ENCODE measurements at regions not wholly inside any gene's neighbourhood (a gene's known extent, or its start where the extent isn't known, plus 50 kb on each side); places are given as distances from the start of the nearest gene placed in this dataset.

GRCh38 chr1:116208136-116208535 is 96.9 kb downstream of the MAB21L3 start:
- no peak overlapping the region for H3K4me3 Mint-ChIP-seq
- no peak for ATAC-seq (replicated peaks; ENCODE audit: extremely low read depth, poor library complexity, severe bottlenecking)
- peaks cover 24% of the 10 kb centered on the region for H3K27me3 Mint-ChIP-seq
- no peaks in the 10 kb centered on the region for H3K9me3 Mint-ChIP-seq
- DNase-seq (ENCODE audit: low spot score in 2 of 2) = no peak
- H3K36me3 Mint-ChIP-seq (ENCODE audit: insufficient read depth) = no peaks in the 10 kb centered on the region
- no peak overlapping the region for H3K27ac Mint-ChIP-seq (ENCODE audit: low read depth)
- no peaks in the 10 kb centered on the region for H3K4me1 Mint-ChIP-seq

GRCh38 chr1:116211294-116211693 is 100.1 kb downstream of the MAB21L3 start:
- H3K36me3 Mint-ChIP-seq (ENCODE audit: insufficient read depth) = no peaks in the 10 kb centered on the region
- H3K4me1 Mint-ChIP-seq = no peaks in the 10 kb centered on the region
- DNase-seq (ENCODE audit: low spot score in 2 of 2) = no peak
- no peak for ATAC-seq (replicated peaks; ENCODE audit: extremely low read depth, poor library complexity, severe bottlenecking)
- no peaks in the 10 kb centered on the region for H3K9me3 Mint-ChIP-seq
- no peak overlapping the region for H3K27ac Mint-ChIP-seq (ENCODE audit: low read depth)
- H3K27me3 Mint-ChIP-seq = peaks cover 13% of the 10 kb centered on the region
- no peak overlapping the region for H3K4me3 Mint-ChIP-seq

GRCh38 chr1:116218922-116219321 is 107.7 kb downstream of the MAB21L3 start:
- peaks cover 1% of the 10 kb centered on the region for H3K36me3 Mint-ChIP-seq (ENCODE audit: insufficient read depth)
- no peak overlapping the region for H3K4me3 Mint-ChIP-seq
- H3K27me3 Mint-ChIP-seq = no peaks in the 10 kb centered on the region
- no peaks in the 10 kb centered on the region for H3K9me3 Mint-ChIP-seq
- no peaks in the 10 kb centered on the region for H3K4me1 Mint-ChIP-seq
- no peak for ATAC-seq (replicated peaks; ENCODE audit: extremely low read depth, poor library complexity, severe bottlenecking)
- no peak for DNase-seq (ENCODE audit: low spot score in 2 of 2)
- H3K27ac Mint-ChIP-seq (ENCODE audit: low read depth) = no peak overlapping the region

GRCh38 chr1:116219651-116220434 is 108.6 kb downstream of the MAB21L3 start:
- no peaks in the 10 kb centered on the region for H3K27me3 Mint-ChIP-seq
- no peak overlapping the region for H3K4me3 Mint-ChIP-seq
- no peak for ATAC-seq (replicated peaks; ENCODE audit: extremely low read depth, poor library complexity, severe bottlenecking)
- H3K9me3 Mint-ChIP-seq = no peaks in the 10 kb centered on the region
- H3K27ac Mint-ChIP-seq (ENCODE audit: low read depth) = no peak overlapping the region
- DNase-seq (ENCODE audit: low spot score in 2 of 2) = no peak
- H3K4me1 Mint-ChIP-seq = no peaks in the 10 kb centered on the region
- H3K36me3 Mint-ChIP-seq (ENCODE audit: insufficient read depth) = peaks cover 1% of the 10 kb centered on the region

GRCh38 chr1:116224111-116224510 is 112.9 kb downstream of the MAB21L3 start:
- Mint-ChIP-seq H3K27ac (ENCODE audit: low read depth) (no peak overlapping the region), H3K9me3 (no peaks in the 10 kb centered on the region), H3K36me3 (ENCODE audit: insufficient read depth) (peaks cover 1% of the 10 kb centered on the region), H3K4me1 (no peaks in the 10 kb centered on the region), H3K4me3 (no peak overlapping the region), H3K27me3 (no peaks in the 10 kb centered on the region)
- DNase-seq (ENCODE audit: low spot score in 2 of 2) (no peak), ATAC-seq (replicated peaks; ENCODE audit: extremely low read depth, poor library complexity, severe bottlenecking) (no peak)

- Mint-ChIP-seq H3K4me1 (no peaks in the 10 kb centered on the region), H3K27ac (ENCODE audit: low read depth) (no peak overlapping the region), H3K36me3 (ENCODE audit: insufficient read depth) (peaks cover 1% of the 10 kb centered on the region), H3K27me3 (no peaks in the 10 kb centered on the region), H3K9me3 (no peaks in the 10 kb centered on the region), H3K4me3 (no peak overlapping the region)
- ATAC-seq (replicated peaks; ENCODE audit: extremely low read depth, poor library complexity, severe bottlenecking) (no peak), DNase-seq (ENCODE audit: low spot score in 2 of 2) (no peak)
Observed at GRCh38 chr1:116224561-116224960, 113.4 kb downstream of the MAB21L3 start.

- no peak overlapping the region for H3K4me3 Mint-ChIP-seq
- ATAC-seq (replicated peaks; ENCODE audit: extremely low read depth, poor library complexity, severe bottlenecking) (no peak), DNase-seq (ENCODE audit: low spot score in 2 of 2) (no peak)
- no peaks in the 10 kb centered on the region for H3K36me3 Mint-ChIP-seq (ENCODE audit: insufficient read depth)
- no peaks in the 10 kb centered on the region for H3K9me3 Mint-ChIP-seq
- peaks cover 6% of the 10 kb centered on the region for H3K4me1 Mint-ChIP-seq
- no peak overlapping the region for H3K27ac Mint-ChIP-seq (ENCODE audit: low read depth)
- no peaks in the 10 kb centered on the region for H3K27me3 Mint-ChIP-seq
Observed at GRCh38 chr1:116226017-116226416, 114.8 kb downstream of the MAB21L3 start.

GRCh38 chr1:116228511-116228910 is 117.3 kb downstream of the MAB21L3 start:
- no peaks in the 10 kb centered on the region for H3K36me3 Mint-ChIP-seq (ENCODE audit: insufficient read depth)
- DNase-seq (ENCODE audit: low spot score in 2 of 2) = no peak
- no peak overlapping the region for H3K27ac Mint-ChIP-seq (ENCODE audit: low read depth)
- H3K4me1 Mint-ChIP-seq = peaks cover 13% of the 10 kb centered on the region
- no peak overlapping the region for H3K4me3 Mint-ChIP-seq
- H3K9me3 Mint-ChIP-seq = no peaks in the 10 kb centered on the region
- H3K27me3 Mint-ChIP-seq = no peaks in the 10 kb centered on the region
- ATAC-seq (replicated peaks; ENCODE audit: extremely low read depth, poor library complexity, severe bottlenecking) = no peak

GRCh38 chr1:116230712-116231111 is 119.5 kb downstream of the MAB21L3 start:
- no peak for ATAC-seq (replicated peaks; ENCODE audit: extremely low read depth, poor library complexity, severe bottlenecking)
- no peaks in the 10 kb centered on the region for H3K36me3 Mint-ChIP-seq (ENCODE audit: insufficient read depth)
- DNase-seq (ENCODE audit: low spot score in 2 of 2) = no peak
- no peak overlapping the region for H3K4me3 Mint-ChIP-seq
- no peak overlapping the region for H3K27ac Mint-ChIP-seq (ENCODE audit: low read depth)
- no peaks in the 10 kb centered on the region for H3K27me3 Mint-ChIP-seq
- H3K9me3 Mint-ChIP-seq = no peaks in the 10 kb centered on the region
- peaks cover 13% of the 10 kb centered on the region for H3K4me1 Mint-ChIP-seq

GRCh38 chr1:116231752-116232151 is 120.6 kb downstream of the MAB21L3 start:
- H3K36me3 Mint-ChIP-seq (ENCODE audit: insufficient read depth) = no peaks in the 10 kb centered on the region
- ATAC-seq (replicated peaks; ENCODE audit: extremely low read depth, poor library complexity, severe bottlenecking) (no peak), DNase-seq (ENCODE audit: low spot score in 2 of 2) (no peak)
- peak overlapping the region; percentile 56 for H3K27ac Mint-ChIP-seq (ENCODE audit: low read depth)
- no peaks in the 10 kb centered on the region for H3K9me3 Mint-ChIP-seq
- no peaks in the 10 kb centered on the region for H3K27me3 Mint-ChIP-seq
- no peak overlapping the region for H3K4me3 Mint-ChIP-seq
- peaks cover 13% of the 10 kb centered on the region for H3K4me1 Mint-ChIP-seq

GRCh38 chr1:116232989-116233514 is 121.9 kb downstream of the MAB21L3 start:
- ATAC-seq (replicated peaks; ENCODE audit: extremely low read depth, poor library complexity, severe bottlenecking) = peak; percentile 49
- Mint-ChIP-seq H3K27ac (ENCODE audit: low read depth) (no peak overlapping the region), H3K9me3 (no peaks in the 10 kb centered on the region), H3K36me3 (ENCODE audit: insufficient read depth) (no peaks in the 10 kb centered on the region), H3K27me3 (peaks cover 13% of the 10 kb centered on the region), H3K4me1 (peaks cover 13% of the 10 kb centered on the region), H3K4me3 (no peak overlapping the region)
- no peak for DNase-seq (ENCODE audit: low spot score in 2 of 2)

- peaks cover 13% of the 10 kb centered on the region for H3K4me1 Mint-ChIP-seq
- H3K36me3 Mint-ChIP-seq (ENCODE audit: insufficient read depth) = no peaks in the 10 kb centered on the region
- H3K27ac Mint-ChIP-seq (ENCODE audit: low read depth) = no peak overlapping the region
- no peaks in the 10 kb centered on the region for H3K9me3 Mint-ChIP-seq
- DNase-seq (ENCODE audit: low spot score in 2 of 2) = no peak
- no peak overlapping the region for H3K4me3 Mint-ChIP-seq
- H3K27me3 Mint-ChIP-seq = peaks cover 16% of the 10 kb centered on the region
- no peak for ATAC-seq (replicated peaks; ENCODE audit: extremely low read depth, poor library complexity, severe bottlenecking)
Observed at GRCh38 chr1:116234429-116234828, 123.2 kb downstream of the MAB21L3 start.

- H3K27ac Mint-ChIP-seq (ENCODE audit: low read depth) = no peak overlapping the region
- ATAC-seq (replicated peaks; ENCODE audit: extremely low read depth, poor library complexity, severe bottlenecking) (no peak), DNase-seq (ENCODE audit: low spot score in 2 of 2) (no peak)
- H3K36me3 Mint-ChIP-seq (ENCODE audit: insufficient read depth) = no peaks in the 10 kb centered on the region
- H3K4me1 Mint-ChIP-seq = no peaks in the 10 kb centered on the region
- no peaks in the 10 kb centered on the region for H3K9me3 Mint-ChIP-seq
- peaks cover 26% of the 10 kb centered on the region for H3K27me3 Mint-ChIP-seq
- H3K4me3 Mint-ChIP-seq = no peak overlapping the region
Observed at GRCh38 chr1:116239916-116240315, 128.7 kb downstream of the MAB21L3 start.
